HCT116 (cell line): ENCODE measurements at regions not wholly inside any gene's neighbourhood (a gene's known extent, or its start where the extent isn't known, plus 50 kb on each side); places are given as distances from the start of the nearest gene placed in this dataset.
A peak's percentile ranks its signal among the peaks of the same experiment; 100 is the strongest.

Experiments
- ATAC-seq: fragments of 200-7000 bp; cut with Tn5 transposase; 2 replicates; pipeline ENCODE4 v1.9.1; 2020; ENCODE audit warnings: mild to moderate bottlenecking, moderate library complexity
- BruUV-seq: library from RNA; stranded (reverse); fragments of 400-500 nt; replicated peaks from 2 replicates; lab custom pipeline; 2021; lab: Mats Ljungman, UMichigan
- CTCF ChIA-PET: fragments of 300-600 bp; sonication (Branson Sonifier 250); formaldehyde crosslinking; loops from one replicate; lab custom pipeline; 2021; ENCODE audit warnings: antibody characterized with exemption; lab: Charles Lee
- POLR2A ChIA-PET: fragments of 300-600, 350-600 bp; sonication (Branson Sonifier 250); formaldehyde crosslinking; loops from one replicate; lab custom pipeline; 2021; ENCODE audit warnings: antibody characterized with exemption; lab: Charles Lee
- RAD21 ChIA-PET, 2 experiments: fragments of 300-600 bp; sonication (Branson Sonifier 250); formaldehyde crosslinking; loops; one replicate each; lab custom pipeline; 2023; ENCODE audit warnings: low total read pairs in 2 of 2; ENCODE audit not compliant: uncharacterized antibody in 2 of 2, unreplicated experiment in 2 of 2, low non-redundant PET in 1 of 2; lab: Charles Lee
- DNase-seq: peaks from one replicate; pipeline ENCODE4 v3.0.0-alpha.2; 2010; ENCODE audit warnings: low read depth, low spot score
- H2AFZ ChIP-seq: fragments of 200-600 bp; shearing (Covaris generic), sonication (generic); 2 replicates; pipeline ENCODE4 v1.6.1; 2017; ENCODE audit warnings: low read depth, mixed run types, mixed read lengths, antibody characterized with exemption, low read length; ENCODE audit not compliant: poor library complexity, severe bottlenecking
- H3K27ac ChIP-seq: 2 replicates; pipeline ENCODE4 v1.5.1; 2012; ENCODE audit warnings: low read depth, low read length
- H3K27me3 ChIP-seq: fragments of 200-600 bp; sonication (generic); 2 replicates; pipeline ENCODE4 v1.6.1; 2016; ENCODE audit warnings: mixed run types, low read length, mixed read lengths; ENCODE audit not compliant: insufficient read depth
- H3K36me3 ChIP-seq, 2 experiments: fragments of 200-500 bp in 1 of 2; fragments of 200-600 bp in 1 of 2; sonication (Bioruptor generic) in 1 of 2; sonication (generic) in 1 of 2; 2 replicates each; pipeline versions ENCODE4 v1.5.1 to v1.6.1; 2014 to 2016; ENCODE audit warnings: low read length in 2 of 2, inconsistent platforms in 1 of 2, mixed read lengths in 1 of 2, mixed run types in 1 of 2; ENCODE audit not compliant: insufficient read depth in 2 of 2, control insufficient read depth in 1 of 2
- H3K4me1 ChIP-seq, 2 experiments: fragments of 200-600 bp in 1 of 2; sonication (generic) in 1 of 2; 2 replicates each; pipeline versions ENCODE4 v1.5.1 to v1.6.1; 2012 to 2017; ENCODE audit warnings: low read length in 2 of 2, inconsistent platforms in 1 of 2, mild to moderate bottlenecking in 1 of 2, mixed read lengths in 1 of 2, mixed run types in 1 of 2, moderate library complexity in 1 of 2; ENCODE audit not compliant: insufficient read depth in 2 of 2, control insufficient read depth in 1 of 2
- H3K4me2 ChIP-seq: fragments of 200-600 bp; sonication (generic); 2 replicates; pipeline ENCODE4 v1.6.1; 2017; ENCODE audit warnings: mixed run types, low read length, mixed read lengths
- H3K4me3 ChIP-seq, 2 experiments: fragments of 200-600 bp in 1 of 2; sonication (generic) in 1 of 2; replicated peaks in 1 of 2; 2 replicates each; pipeline ENCODE4 v1.5.1; 2011 to 2016; ENCODE audit warnings: low read length in 2 of 2, control low read depth in 1 of 2, low read depth in 1 of 2, mild to moderate bottlenecking in 1 of 2, mixed read lengths in 1 of 2, mixed run types in 1 of 2
- H3K79me2 ChIP-seq: fragments of 200-600 bp; sonication (generic); 2 replicates; pipeline ENCODE4 v1.6.1; 2017; ENCODE audit warnings: mild to moderate bottlenecking, mixed run types, low read length, moderate library complexity, mixed read lengths; ENCODE audit not compliant: insufficient read depth
- H3K9ac ChIP-seq: fragments of 200-600 bp; sonication (generic); 2 replicates; pipeline ENCODE4 v1.6.1; 2016; ENCODE audit warnings: low read length, mixed read lengths
- H3K9me2 ChIP-seq: fragments of 200-600 bp; sonication (generic), shearing (Covaris generic); 2 replicates; pipeline ENCODE4 v1.6.1; 2017; ENCODE audit warnings: mixed run types, mild to moderate bottlenecking, moderate library complexity; ENCODE audit not compliant: insufficient read depth
- H3K9me3 ChIP-seq, 2 experiments: fragments of 200-500 bp in 1 of 2; fragments of 200-600 bp in 1 of 2; sonication (Bioruptor generic) in 1 of 2; sonication (generic) in 1 of 2; 2 replicates each; pipeline ENCODE4 v1.6.1; 2014 to 2017; ENCODE audit warnings: low read length in 2 of 2, mixed read lengths in 2 of 2, inconsistent platforms in 1 of 2, low read depth in 1 of 2, mild to moderate bottlenecking in 1 of 2, mixed run types in 1 of 2, moderate library complexity in 1 of 2; ENCODE audit not compliant: control insufficient read depth in 1 of 2, insufficient read depth in 1 of 2
- H4K20me1 ChIP-seq: fragments of 200-600 bp; sonication (generic), shearing (Covaris generic); 2 replicates; pipeline ENCODE4 v1.6.1; 2017; ENCODE audit warnings: mixed run types, mild to moderate bottlenecking, moderate library complexity; ENCODE audit not compliant: insufficient read depth
- CBX3 ChIP-seq: IDR thresholded peaks from 2 replicates; pipeline ENCODE4 v1.6.1; 2012; ENCODE audit warnings: low read depth
- CEBPB ChIP-seq: IDR thresholded peaks from 2 replicates; pipeline ENCODE4 v1.6.1; 2012; ENCODE audit warnings: low read depth
- EZH2phosphoT487 ChIP-seq: fragments of 200-600 bp; IDR thresholded peaks from 2 replicates; pipeline ENCODE4 v1.6.1; 2018; ENCODE audit warnings: antibody characterized with exemption, borderline replicate concordance
- FOSL1 ChIP-seq: IDR thresholded peaks from 2 replicates; pipeline ENCODE4 v1.6.1; 2012; ENCODE audit warnings: low read depth
- JUND ChIP-seq: IDR thresholded peaks from 2 replicates; pipeline ENCODE4 v1.6.1; 2012
- POLR2A ChIP-seq: IDR thresholded peaks from 2 replicates; pipeline ENCODE4 v1.7.0; 2011; ENCODE audit warnings: borderline replicate concordance; ENCODE audit not compliant: insufficient read depth, insufficient read length; ENCODE audit errors: extremely low read depth
- RAD21 ChIP-seq: IDR thresholded peaks from 2 replicates; pipeline ENCODE4 v1.6.1; 2012; ENCODE audit warnings: low read depth, mild to moderate bottlenecking
- SRF ChIP-seq: IDR thresholded peaks from 2 replicates; pipeline ENCODE4 v1.6.1; 2012; ENCODE audit warnings: low read depth
- TCF7L2 ChIP-seq: IDR thresholded peaks from 2 replicates; pipeline ENCODE4 v1.7.0; 2011; ENCODE audit warnings: borderline replicate concordance, inconsistent platforms; ENCODE audit not compliant: insufficient read depth, insufficient read length; ENCODE audit errors: extremely low read depth
- YY1 ChIP-seq: IDR thresholded peaks from 2 replicates; pipeline ENCODE4 v1.6.1; 2011; ENCODE audit warnings: low read length, low read depth, moderate library complexity, mild to moderate bottlenecking; ENCODE audit not compliant: insufficient replicate concordance; ENCODE audit errors: extremely low read depth
- ZNF274 ChIP-seq: fragments of 200-500 bp; sonication (Bioruptor generic); IDR thresholded peaks from 2 replicates; pipeline ENCODE4 v1.6.1; 2014; ENCODE audit warnings: mild to moderate bottlenecking, low read depth, low read length, inconsistent platforms
- intact Hi-C: fragments of 100-400 bp; cut with micrococcal nuclease; formaldehyde crosslinking; loops from 2 replicates; pipeline ENCODE4 v1.10.0; 2022
- TF ChIP-seq, protein P1 (sequence below): IDR thresholded peaks from 2 replicates; pipeline ENCODE4 v1.6.1; 2011; ENCODE audit warnings: mild to moderate bottlenecking, low read length, moderate library complexity; ENCODE audit not compliant: insufficient replicate concordance; ENCODE audit errors: extremely low read depth
- TF ChIP-seq, protein P2 (sequence below): IDR thresholded peaks from 2 replicates; pipeline ENCODE4 v1.6.1; 2012; ENCODE audit warnings: low read depth
- TF ChIP-seq, protein P3 (sequence below): IDR thresholded peaks from 2 replicates; pipeline ENCODE4 v1.6.1; 2012
- TF ChIP-seq, protein P4 (sequence below): IDR thresholded peaks from 2 replicates; pipeline ENCODE4 v1.6.1; 2012

DNA sequence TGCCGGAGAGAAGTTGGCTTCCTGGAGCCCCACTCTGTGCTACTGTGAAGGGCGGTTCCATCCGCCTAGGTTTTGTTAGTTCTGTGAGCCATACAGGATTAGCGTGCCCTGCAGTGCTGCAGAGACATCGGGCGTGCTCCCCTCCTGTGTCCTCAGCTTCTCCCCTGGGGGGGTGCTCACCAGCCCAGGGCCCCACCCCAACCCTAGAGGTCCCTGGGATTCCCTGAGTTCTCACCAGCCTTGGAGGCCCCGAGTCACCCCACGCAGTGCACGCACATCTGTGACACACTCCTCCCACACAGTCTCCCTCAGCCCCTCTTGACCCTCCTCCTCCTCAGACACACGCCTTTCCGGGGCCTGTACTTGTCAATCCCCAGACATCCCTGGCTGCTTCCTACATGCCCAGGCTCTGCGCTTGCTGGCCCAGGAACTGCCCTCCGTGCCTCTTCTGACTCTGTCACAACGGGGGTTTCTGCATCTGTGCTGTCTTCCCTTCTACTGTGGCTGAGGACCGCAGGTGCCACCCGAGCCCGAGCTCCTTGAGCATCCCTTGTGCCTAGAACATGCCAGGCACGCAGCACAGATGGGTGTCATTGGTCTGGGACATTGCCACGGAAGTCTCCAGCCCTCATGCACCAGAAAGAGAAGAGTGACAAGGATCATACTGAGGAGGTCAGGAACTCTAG lies 123.2 kb upstream of the RPS6KA2 start:
- no peaks in the 10 kb centered on the region for H4K20me1 ChIP-seq
- TF ChIP-seq, protein P1, sequence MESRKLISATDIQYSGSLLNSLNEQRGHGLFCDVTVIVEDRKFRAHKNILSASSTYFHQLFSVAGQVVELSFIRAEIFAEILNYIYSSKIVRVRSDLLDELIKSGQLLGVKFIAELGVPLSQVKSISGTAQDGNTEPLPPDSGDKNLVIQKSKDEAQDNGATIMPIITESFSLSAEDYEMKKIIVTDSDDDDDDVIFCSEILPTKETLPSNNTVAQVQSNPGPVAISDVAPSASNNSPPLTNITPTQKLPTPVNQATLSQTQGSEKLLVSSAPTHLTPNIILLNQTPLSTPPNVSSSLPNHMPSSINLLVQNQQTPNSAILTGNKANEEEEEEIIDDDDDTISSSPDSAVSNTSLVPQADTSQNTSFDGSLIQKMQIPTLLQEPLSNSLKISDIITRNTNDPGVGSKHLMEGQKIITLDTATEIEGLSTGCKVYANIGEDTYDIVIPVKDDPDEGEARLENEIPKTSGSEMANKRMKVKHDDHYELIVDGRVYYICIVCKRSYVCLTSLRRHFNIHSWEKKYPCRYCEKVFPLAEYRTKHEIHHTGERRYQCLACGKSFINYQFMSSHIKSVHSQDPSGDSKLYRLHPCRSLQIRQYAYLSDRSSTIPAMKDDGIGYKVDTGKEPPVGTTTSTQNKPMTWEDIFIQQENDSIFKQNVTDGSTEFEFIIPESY = no peak
- TF ChIP-seq CBX3 (no peak), CEBPB (no peak), FOSL1 (no peak), EZH2phosphoT487 (no peak), TCF7L2 (no peak), JUND (no peak), SRF (no peak), ZNF274 (no peak), YY1 (no peak), POLR2A (no peak), RAD21 (no peak)
- TF ChIP-seq, protein P2, sequence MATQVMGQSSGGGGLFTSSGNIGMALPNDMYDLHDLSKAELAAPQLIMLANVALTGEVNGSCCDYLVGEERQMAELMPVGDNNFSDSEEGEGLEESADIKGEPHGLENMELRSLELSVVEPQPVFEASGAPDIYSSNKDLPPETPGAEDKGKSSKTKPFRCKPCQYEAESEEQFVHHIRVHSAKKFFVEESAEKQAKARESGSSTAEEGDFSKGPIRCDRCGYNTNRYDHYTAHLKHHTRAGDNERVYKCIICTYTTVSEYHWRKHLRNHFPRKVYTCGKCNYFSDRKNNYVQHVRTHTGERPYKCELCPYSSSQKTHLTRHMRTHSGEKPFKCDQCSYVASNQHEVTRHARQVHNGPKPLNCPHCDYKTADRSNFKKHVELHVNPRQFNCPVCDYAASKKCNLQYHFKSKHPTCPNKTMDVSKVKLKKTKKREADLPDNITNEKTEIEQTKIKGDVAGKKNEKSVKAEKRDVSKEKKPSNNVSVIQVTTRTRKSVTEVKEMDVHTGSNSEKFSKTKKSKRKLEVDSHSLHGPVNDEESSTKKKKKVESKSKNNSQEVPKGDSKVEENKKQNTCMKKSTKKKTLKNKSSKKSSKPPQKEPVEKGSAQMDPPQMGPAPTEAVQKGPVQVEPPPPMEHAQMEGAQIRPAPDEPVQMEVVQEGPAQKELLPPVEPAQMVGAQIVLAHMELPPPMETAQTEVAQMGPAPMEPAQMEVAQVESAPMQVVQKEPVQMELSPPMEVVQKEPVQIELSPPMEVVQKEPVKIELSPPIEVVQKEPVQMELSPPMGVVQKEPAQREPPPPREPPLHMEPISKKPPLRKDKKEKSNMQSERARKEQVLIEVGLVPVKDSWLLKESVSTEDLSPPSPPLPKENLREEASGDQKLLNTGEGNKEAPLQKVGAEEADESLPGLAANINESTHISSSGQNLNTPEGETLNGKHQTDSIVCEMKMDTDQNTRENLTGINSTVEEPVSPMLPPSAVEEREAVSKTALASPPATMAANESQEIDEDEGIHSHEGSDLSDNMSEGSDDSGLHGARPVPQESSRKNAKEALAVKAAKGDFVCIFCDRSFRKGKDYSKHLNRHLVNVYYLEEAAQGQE = no peak
- TF ChIP-seq, protein P3, sequence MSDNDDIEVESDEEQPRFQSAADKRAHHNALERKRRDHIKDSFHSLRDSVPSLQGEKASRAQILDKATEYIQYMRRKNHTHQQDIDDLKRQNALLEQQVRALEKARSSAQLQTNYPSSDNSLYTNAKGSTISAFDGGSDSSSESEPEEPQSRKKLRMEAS = no peak
- TF ChIP-seq, protein P4, sequence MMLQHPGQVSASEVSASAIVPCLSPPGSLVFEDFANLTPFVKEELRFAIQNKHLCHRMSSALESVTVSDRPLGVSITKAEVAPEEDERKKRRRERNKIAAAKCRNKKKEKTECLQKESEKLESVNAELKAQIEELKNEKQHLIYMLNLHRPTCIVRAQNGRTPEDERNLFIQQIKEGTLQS = no peak
- H3K4me3 ChIP-seq = no peak overlapping the region
- no peaks in the 10 kb centered on the region for H3K36me3 ChIP-seq
- BruUV-seq = no TSS peak
- H3K79me2 ChIP-seq = no peaks in the 10 kb centered on the region
- H3K9me3 ChIP-seq = no peaks in the 10 kb centered on the region
- intact Hi-C loops = no loop called here
- no peaks in the 10 kb centered on the region for H3K9me2 ChIP-seq
- CTCF ChIA-PET = no interaction called here
- no peak overlapping the region for H3K9ac ChIP-seq
- H2AFZ ChIP-seq = no peak overlapping the region
- H3K4me2 ChIP-seq = no peak overlapping the region
- POLR2A ChIA-PET = no interaction called here
- H3K27me3 ChIP-seq = no peaks in the 10 kb centered on the region
- H3K4me1 ChIP-seq = no peaks in the 10 kb centered on the region
- DNase-seq (no peak), ATAC-seq (0 out of 2 replicates have a peak, but pooled peaks have one; percentile 12)
- H3K27ac ChIP-seq = no peak overlapping the region
- RAD21 ChIA-PET = no interaction called here
